Peyer's patch (tissue), 4 donors: ENCODE measurements at regions not wholly inside any gene's neighbourhood (a gene's known extent, or its start where the extent isn't known, plus 50 kb on each side); places are given as distances from the start of the nearest gene placed in this dataset.

ENCODE experiments used
- CTCF ChIP-seq, 6 experiments: fragments of 450-650 bp in 4 of 6; fragments of 200-600 bp in 2 of 6; sonication (generic) in 1 of 6; IDR thresholded peaks; one replicate each; pipeline ENCODE4 v1.5.1; 2017 to 2019; ENCODE audit warnings: antibody characterized with exemption in 6 of 6, mild to moderate bottlenecking in 3 of 6, moderate library complexity in 1 of 6
- POLR2A ChIP-seq, 2 donors: fragments of 450-650 bp; IDR thresholded peaks; one replicate each; pipeline ENCODE4 v1.5.1; 2017; ENCODE audit warnings: antibody characterized with exemption in 2 of 2, mild to moderate bottlenecking in 2 of 2, moderate library complexity in 2 of 2

GRCh38 chr3:159627634-159628033 is 361.0 kb upstream of the IL12A start:
- no peak for TF ChIP-seq CTCF (IDR thresholded peaks at IDR 0.05)
- no peak for TF ChIP-seq POLR2A (IDR thresholded peaks at IDR 0.05)
